HepG2 (cell line): ENCODE measurements at regions not wholly inside any gene's neighbourhood (a gene's known extent, or its start where the extent isn't known, plus 50 kb on each side); places are given as distances from the start of the nearest gene placed in this dataset.

Experiments used
- EP300 ChIP-seq, 3 experiments: sonication (generic) in 1 of 3; formaldehyde crosslinking in 1 of 3; IDR thresholded peaks; 2 replicates each; pipeline versions ENCODE4 v1.5.1 to v1.6.1; 2011 to 2020; ENCODE audit warnings: low read depth in 2 of 3, low read length in 2 of 3, borderline replicate concordance in 1 of 3, improper control_type of control experiment in 1 of 3, mild to moderate bottlenecking in 1 of 3, missing genetic modification reagents in 1 of 3, moderate library complexity in 1 of 3
- FOXM1 ChIP-seq: sonication (generic); formaldehyde crosslinking; IDR thresholded peaks from 2 replicates; pipeline ENCODE4 v1.5.0; 2020; ENCODE audit warnings: missing genetic modification reagents
- MED1 ChIP-seq: sonication (generic); formaldehyde crosslinking; IDR thresholded peaks from 2 replicates; pipeline ENCODE4 v1.4.0; 2020; ENCODE audit warnings: missing genetic modification reagents
- PBX3 ChIP-seq: sonication (generic); formaldehyde crosslinking; IDR thresholded peaks from 2 replicates; pipeline ENCODE4 v1.8.1; 2023; ENCODE audit warnings: missing genetic modification reagents, inconsistent platforms, borderline replicate concordance
- POLR2G ChIP-seq: fragments of 200-400 bp; formaldehyde crosslinking; IDR thresholded peaks from 2 replicates; pipeline ENCODE4 v1.6.1; 2018; ENCODE audit warnings: mild to moderate bottlenecking, low read depth, low read length, moderate library complexity
- RBM22 ChIP-seq: fragments of 200-400 bp; formaldehyde crosslinking; optimal IDR thresholded peaks from 2 replicates; pipeline ENCODE3; 2017; ENCODE audit warnings: mild to moderate bottlenecking, low read length, moderate library complexity
- SNRNP70 ChIP-seq: fragments of 200-400 bp; formaldehyde crosslinking; IDR thresholded peaks from 2 replicates; pipeline ENCODE4 v1.6.1; 2017; ENCODE audit warnings: mild to moderate bottlenecking, low read depth, low read length, moderate library complexity
- SRY ChIP-seq: sonication (generic); formaldehyde crosslinking; IDR thresholded peaks from 2 replicates; pipeline ENCODE4 v1.8.0; 2022; ENCODE audit warnings: mild to moderate bottlenecking, missing genetic modification reagents
- ZNF101 ChIP-seq: sonication (generic); formaldehyde crosslinking; IDR thresholded peaks from 2 replicates; pipeline ENCODE4 v1.4.0; 2020; ENCODE audit warnings: mild to moderate bottlenecking, low read depth, missing genetic modification reagents, borderline replicate concordance
- ZNF382 ChIP-seq: sonication (generic); formaldehyde crosslinking; IDR thresholded peaks from 2 replicates; pipeline ENCODE4 v1.5.0; 2020; ENCODE audit warnings: missing genetic modification reagents, mild to moderate bottlenecking, borderline replicate concordance
- ZNF558 ChIP-seq: sonication (generic); formaldehyde crosslinking; IDR thresholded peaks from 2 replicates; pipeline ENCODE4 v1.9.0; 2022; ENCODE audit warnings: mild to moderate bottlenecking, missing genetic modification reagents, borderline replicate concordance
- ZNF747 ChIP-seq: sonication (generic); formaldehyde crosslinking; IDR thresholded peaks from 2 replicates; pipeline ENCODE4 v1.8.1; 2023; ENCODE audit warnings: missing genetic modification reagents, mild to moderate bottlenecking, borderline replicate concordance
- ZNF781 ChIP-seq: sonication (generic); formaldehyde crosslinking; IDR thresholded peaks from 2 replicates; pipeline ENCODE4 v1.5.1; 2020; ENCODE audit warnings: borderline replicate concordance, mild to moderate bottlenecking, missing genetic modification reagents; ENCODE audit errors: not compliant biosample characterization
- TF ChIP-seq, protein P1 (sequence below): sonication (generic); formaldehyde crosslinking; IDR thresholded peaks from 2 replicates; pipeline ENCODE4 v1.5.1; 2020; ENCODE audit warnings: mild to moderate bottlenecking, missing genetic modification reagents, borderline replicate concordance
- TF ChIP-seq, protein P2 (sequence below): IDR thresholded peaks from 2 replicates; pipeline ENCODE4 v1.6.1; 2016; ENCODE audit warnings: missing compliant biosample characterization, missing genetic modification reagents, borderline replicate concordance
- TF ChIP-seq, protein P3 (sequence below): sonication (generic); formaldehyde crosslinking; IDR thresholded peaks from 2 replicates; pipeline ENCODE4 v1.5.1; 2020; ENCODE audit warnings: missing genetic modification reagents, mild to moderate bottlenecking, borderline replicate concordance
- TF ChIP-seq, protein P4 (sequence below): sonication (generic); IDR thresholded peaks from 2 replicates; pipeline ENCODE4 v1.6.1; 2016; ENCODE audit warnings: low read depth, borderline replicate concordance

- TF ChIP-seq, protein P1, sequence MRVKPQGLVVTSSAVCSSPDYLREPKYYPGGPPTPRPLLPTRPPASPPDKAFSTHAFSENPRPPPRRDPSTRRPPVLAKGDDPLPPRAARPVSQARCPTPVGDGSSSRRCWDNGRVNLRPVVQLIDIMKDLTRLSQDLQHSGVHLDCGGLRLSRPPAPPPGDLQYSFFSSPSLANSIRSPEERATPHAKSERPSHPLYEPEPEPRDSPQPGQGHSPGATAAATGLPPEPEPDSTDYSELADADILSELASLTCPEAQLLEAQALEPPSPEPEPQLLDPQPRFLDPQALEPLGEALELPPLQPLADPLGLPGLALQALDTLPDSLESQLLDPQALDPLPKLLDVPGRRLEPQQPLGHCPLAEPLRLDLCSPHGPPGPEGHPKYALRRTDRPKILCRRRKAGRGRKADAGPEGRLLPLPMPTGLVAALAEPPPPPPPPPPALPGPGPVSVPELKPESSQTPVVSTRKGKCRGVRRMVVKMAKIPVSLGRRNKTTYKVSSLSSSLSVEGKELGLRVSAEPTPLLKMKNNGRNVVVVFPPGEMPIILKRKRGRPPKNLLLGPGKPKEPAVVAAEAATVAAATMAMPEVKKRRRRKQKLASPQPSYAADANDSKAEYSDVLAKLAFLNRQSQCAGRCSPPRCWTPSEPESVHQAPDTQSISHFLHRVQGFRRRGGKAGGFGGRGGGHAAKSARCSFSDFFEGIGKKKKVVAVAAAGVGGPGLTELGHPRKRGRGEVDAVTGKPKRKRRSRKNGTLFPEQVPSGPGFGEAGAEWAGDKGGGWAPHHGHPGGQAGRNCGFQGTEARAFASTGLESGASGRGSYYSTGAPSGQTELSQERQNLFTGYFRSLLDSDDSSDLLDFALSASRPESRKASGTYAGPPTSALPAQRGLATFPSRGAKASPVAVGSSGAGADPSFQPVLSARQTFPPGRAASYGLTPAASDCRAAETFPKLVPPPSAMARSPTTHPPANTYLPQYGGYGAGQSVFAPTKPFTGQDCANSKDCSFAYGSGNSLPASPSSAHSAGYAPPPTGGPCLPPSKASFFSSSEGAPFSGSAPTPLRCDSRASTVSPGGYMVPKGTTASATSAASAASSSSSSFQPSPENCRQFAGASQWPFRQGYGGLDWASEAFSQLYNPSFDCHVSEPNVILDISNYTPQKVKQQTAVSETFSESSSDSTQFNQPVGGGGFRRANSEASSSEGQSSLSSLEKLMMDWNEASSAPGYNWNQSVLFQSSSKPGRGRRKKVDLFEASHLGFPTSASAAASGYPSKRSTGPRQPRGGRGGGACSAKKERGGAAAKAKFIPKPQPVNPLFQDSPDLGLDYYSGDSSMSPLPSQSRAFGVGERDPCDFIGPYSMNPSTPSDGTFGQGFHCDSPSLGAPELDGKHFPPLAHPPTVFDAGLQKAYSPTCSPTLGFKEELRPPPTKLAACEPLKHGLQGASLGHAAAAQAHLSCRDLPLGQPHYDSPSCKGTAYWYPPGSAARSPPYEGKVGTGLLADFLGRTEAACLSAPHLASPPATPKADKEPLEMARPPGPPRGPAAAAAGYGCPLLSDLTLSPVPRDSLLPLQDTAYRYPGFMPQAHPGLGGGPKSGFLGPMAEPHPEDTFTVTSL (CRISPR knock-in tag) = peak; percentile 77; the same call in 1 of the 2 replicates
- TF ChIP-seq SRY (no peak), ZNF101 (CRISPR knock-in tag) (no peak), ZNF382 (CRISPR knock-in tag) (no peak), ZNF558 (CRISPR knock-in tag) (no peak), RBM22 (no peak), EP300 (IDR thresholded peaks at IDR 0.05; ENCODE audit: low read depth in 2 of 2, low read length in 2 of 2) (peak in 1 of 2 experiments; percentile 93; a peak in 2 of 4 replicates), EP300 (CRISPR knock-in tag; IDR thresholded peaks at IDR 0.05; ENCODE audit: borderline replicate concordance) (peak; percentile 90), ZNF747 (CRISPR knock-in tag) (no peak), MED1 (CRISPR knock-in tag) (peak; percentile 65), ZNF781 (CRISPR knock-in tag) (no peak), SNRNP70 (no peak), FOXM1 (CRISPR knock-in tag) (no peak), POLR2G (no peak), PBX3 (CRISPR knock-in tag) (no peak)
- TF ChIP-seq, protein P2, sequence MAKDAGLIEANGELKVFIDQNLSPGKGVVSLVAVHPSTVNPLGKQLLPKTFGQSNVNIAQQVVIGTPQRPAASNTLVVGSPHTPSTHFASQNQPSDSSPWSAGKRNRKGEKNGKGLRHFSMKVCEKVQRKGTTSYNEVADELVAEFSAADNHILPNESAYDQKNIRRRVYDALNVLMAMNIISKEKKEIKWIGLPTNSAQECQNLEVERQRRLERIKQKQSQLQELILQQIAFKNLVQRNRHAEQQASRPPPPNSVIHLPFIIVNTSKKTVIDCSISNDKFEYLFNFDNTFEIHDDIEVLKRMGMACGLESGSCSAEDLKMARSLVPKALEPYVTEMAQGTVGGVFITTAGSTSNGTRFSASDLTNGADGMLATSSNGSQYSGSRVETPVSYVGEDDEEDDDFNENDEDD (CRISPR knock-in tag) = no peak
- TF ChIP-seq, protein P3, sequence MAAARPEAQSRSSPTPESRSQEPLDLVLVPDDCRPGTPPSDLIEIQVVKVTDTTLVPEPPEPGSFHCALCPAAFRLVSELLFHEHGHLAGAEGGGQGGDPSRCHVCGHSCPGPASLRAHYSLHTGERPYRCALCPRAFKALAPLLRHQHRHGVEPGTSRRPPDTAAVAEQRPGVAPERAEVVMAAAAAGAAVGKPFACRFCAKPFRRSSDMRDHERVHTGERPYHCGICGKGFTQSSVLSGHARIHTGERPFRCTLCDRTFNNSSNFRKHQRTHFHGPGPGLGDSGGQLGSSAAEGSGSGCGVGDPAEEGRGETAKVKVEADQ (CRISPR knock-in tag) = no peak
- TF ChIP-seq, protein P4, sequence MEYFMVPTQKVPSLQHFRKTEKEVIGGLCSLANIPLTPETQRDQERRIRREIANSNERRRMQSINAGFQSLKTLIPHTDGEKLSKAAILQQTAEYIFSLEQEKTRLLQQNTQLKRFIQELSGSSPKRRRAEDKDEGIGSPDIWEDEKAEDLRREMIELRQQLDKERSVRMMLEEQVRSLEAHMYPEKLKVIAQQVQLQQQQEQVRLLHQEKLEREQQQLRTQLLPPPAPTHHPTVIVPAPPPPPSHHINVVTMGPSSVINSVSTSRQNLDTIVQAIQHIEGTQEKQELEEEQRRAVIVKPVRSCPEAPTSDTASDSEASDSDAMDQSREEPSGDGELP = no peak
These were observed 378.7 kb upstream of the TGFBR2 start (continued) for GRCh38 chr3:30227571-30228301.
